Endodermal cell (in vitro differentiated cells): ENCODE measurements at regions not wholly inside any gene's neighbourhood (a gene's known extent, or its start where the extent isn't known, plus 50 kb on each side); places are given as distances from the start of the nearest gene placed in this dataset.

Experiments
- DNase-seq: peaks from one replicate; pipeline ENCODE4 v3.0.0-alpha.2; 2017
- H3K27ac ChIP-seq: 2 replicates; pipeline ENCODE4 v1.5.1; 2013; ENCODE audit warnings: mild to moderate bottlenecking, low read depth, low read length, moderate library complexity
- H3K27me3 ChIP-seq: 2 replicates; pipeline ENCODE4 v1.6.1; 2013; ENCODE audit warnings: mild to moderate bottlenecking, low read length, moderate library complexity; ENCODE audit not compliant: insufficient read depth, control insufficient read depth, poor library complexity, severe bottlenecking
- H3K36me3 ChIP-seq: 2 replicates; pipeline ENCODE4 v1.7.0; 2013; ENCODE audit warnings: mild to moderate bottlenecking, low read length, moderate library complexity; ENCODE audit not compliant: control insufficient read depth, insufficient read depth
- H3K4me1 ChIP-seq: one replicate; pipeline ENCODE4 v1.7.0; 2013; ENCODE audit warnings: low read length; ENCODE audit not compliant: control insufficient read depth, insufficient read depth
- H3K4me3 ChIP-seq: 2 replicates; pipeline ENCODE4 v1.5.1; 2013; ENCODE audit warnings: mild to moderate bottlenecking, low read length, moderate library complexity
- H3K9ac ChIP-seq: 2 replicates; pipeline ENCODE4 v1.6.1; 2013; ENCODE audit warnings: mild to moderate bottlenecking, low read length, moderate library complexity; ENCODE audit not compliant: poor library complexity, severe bottlenecking; ENCODE audit errors: extremely low read depth
- H3K9me3 ChIP-seq: 2 replicates; pipeline ENCODE4 v1.6.1; 2013; ENCODE audit warnings: mild to moderate bottlenecking, low read length, moderate library complexity; ENCODE audit not compliant: control insufficient read depth
- H3K27ac Mint-ChIP-seq: 2 replicates; pipeline ENCODE4 v1.8.0; 2020; ENCODE audit warnings: mixed read lengths
- H3K27me3 Mint-ChIP-seq: 2 replicates; pipeline ENCODE4 v1.8.0; 2021; ENCODE audit warnings: mild to moderate bottlenecking, mixed read lengths; ENCODE audit not compliant: insufficient read depth
- H3K36me3 Mint-ChIP-seq: 2 replicates; pipeline ENCODE4 v1.8.0; 2020; ENCODE audit warnings: low read depth, mixed read lengths
- H3K4me1 Mint-ChIP-seq: 2 replicates; pipeline ENCODE4 v1.8.0; 2020; ENCODE audit warnings: mixed read lengths
- H3K4me3 Mint-ChIP-seq: 2 replicates; pipeline ENCODE4 v1.8.0; 2020; ENCODE audit warnings: mild to moderate bottlenecking, moderate library complexity, mixed read lengths
- H3K9me3 Mint-ChIP-seq: 2 replicates; pipeline ENCODE4 v1.8.0; 2020; ENCODE audit warnings: mild to moderate bottlenecking, mixed read lengths
- WGBS, 2 experiments: methylation state at CpG; one replicate each; pipeline versions ENCODE4 v1.1.5 to v1.1.7; 2013; ENCODE audit warnings: missing lambda C conversion rate in 2 of 2, mixed read lengths in 1 of 2; ENCODE audit not compliant: insufficient coverage in 1 of 2, insufficient read length in 1 of 2; 5-methylcytosine and 5-hydroxymethylcytosine counted together
- TF ChIP-seq, protein P1 (sequence below): fragments of 200-600 bp; sonication (generic); conservative IDR thresholded peaks from 2 replicates; pipeline ENCODE4 v1.5.0; 2021; ENCODE audit warnings: antibody characterized with exemption, mild to moderate bottlenecking

DNA sequence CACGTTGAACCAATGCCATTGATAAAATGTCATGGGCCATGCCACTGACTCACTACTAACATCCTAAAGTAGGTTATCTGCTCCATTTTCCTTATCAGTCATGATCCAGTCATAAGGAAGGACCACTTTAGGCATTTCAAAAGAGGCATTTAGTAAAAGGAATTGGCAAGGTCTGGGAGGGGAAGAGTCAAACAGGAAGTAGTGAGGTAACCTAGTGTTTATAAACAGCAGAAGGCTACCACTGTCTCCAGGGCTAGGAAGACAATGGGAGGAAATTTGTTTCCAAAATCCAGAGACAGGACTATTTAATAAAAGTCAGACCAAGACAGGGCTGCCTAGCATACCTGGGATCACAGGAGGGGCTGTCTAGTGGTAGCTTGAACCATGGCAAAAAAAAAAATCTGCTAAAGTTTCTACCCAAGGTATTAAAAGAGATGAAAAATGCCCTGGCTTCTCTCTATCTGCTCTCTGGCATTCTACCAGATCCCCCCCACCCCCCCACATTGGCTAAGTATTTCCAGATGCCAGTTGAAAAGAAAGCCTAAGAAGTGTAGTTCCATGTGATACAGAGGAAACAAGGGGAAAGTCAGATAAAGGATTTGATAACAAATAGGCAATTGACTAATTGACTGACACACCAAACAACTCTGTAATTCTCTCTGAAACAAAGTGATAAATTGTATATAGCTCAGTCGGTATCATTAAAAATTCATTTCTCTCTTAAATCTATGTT, 50.4 kb upstream of the C11orf87 start:
- Histone ChIP-seq H3K36me3 (no peaks in the 10 kb centered on the region), H3K27me3 (no peaks in the 10 kb centered on the region), H3K9me3 (peaks cover 9% of the 10 kb centered on the region), H3K9ac (no peak overlapping the region), H3K4me1 (no peaks in the 10 kb centered on the region), H3K27ac (no peak overlapping the region), H3K4me3 (no peak overlapping the region)
- WGBS, 2 experiments: 89 to 100% methylated on average over 1 of the region's 2 CpGs
- TF ChIP-seq, protein P1, sequence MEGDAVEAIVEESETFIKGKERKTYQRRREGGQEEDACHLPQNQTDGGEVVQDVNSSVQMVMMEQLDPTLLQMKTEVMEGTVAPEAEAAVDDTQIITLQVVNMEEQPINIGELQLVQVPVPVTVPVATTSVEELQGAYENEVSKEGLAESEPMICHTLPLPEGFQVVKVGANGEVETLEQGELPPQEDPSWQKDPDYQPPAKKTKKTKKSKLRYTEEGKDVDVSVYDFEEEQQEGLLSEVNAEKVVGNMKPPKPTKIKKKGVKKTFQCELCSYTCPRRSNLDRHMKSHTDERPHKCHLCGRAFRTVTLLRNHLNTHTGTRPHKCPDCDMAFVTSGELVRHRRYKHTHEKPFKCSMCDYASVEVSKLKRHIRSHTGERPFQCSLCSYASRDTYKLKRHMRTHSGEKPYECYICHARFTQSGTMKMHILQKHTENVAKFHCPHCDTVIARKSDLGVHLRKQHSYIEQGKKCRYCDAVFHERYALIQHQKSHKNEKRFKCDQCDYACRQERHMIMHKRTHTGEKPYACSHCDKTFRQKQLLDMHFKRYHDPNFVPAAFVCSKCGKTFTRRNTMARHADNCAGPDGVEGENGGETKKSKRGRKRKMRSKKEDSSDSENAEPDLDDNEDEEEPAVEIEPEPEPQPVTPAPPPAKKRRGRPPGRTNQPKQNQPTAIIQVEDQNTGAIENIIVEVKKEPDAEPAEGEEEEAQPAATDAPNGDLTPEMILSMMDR: no peak
- no peak overlapping the region for H3K27ac Mint-ChIP-seq
- no peak for DNase-seq
- H3K9me3 Mint-ChIP-seq: peaks cover 4% of the 10 kb centered on the region
- no peaks in the 10 kb centered on the region for H3K27me3 Mint-ChIP-seq
- H3K4me1 Mint-ChIP-seq: no peaks in the 10 kb centered on the region
- H3K36me3 Mint-ChIP-seq: no peaks in the 10 kb centered on the region
- H3K4me3 Mint-ChIP-seq: no peak overlapping the region
